ENCODE measurements at regions not wholly inside any gene's neighbourhood (a gene's known extent, or its start where the extent isn't known, plus 50 kb on each side); places are given as distances from the start of the nearest gene placed in this dataset.
"Not testable (repeated sequence)": the region's sequence is repeated elsewhere in the genome, so short reads cannot be mapped to it uniquely, and the experiment has no call there.

DNA sequence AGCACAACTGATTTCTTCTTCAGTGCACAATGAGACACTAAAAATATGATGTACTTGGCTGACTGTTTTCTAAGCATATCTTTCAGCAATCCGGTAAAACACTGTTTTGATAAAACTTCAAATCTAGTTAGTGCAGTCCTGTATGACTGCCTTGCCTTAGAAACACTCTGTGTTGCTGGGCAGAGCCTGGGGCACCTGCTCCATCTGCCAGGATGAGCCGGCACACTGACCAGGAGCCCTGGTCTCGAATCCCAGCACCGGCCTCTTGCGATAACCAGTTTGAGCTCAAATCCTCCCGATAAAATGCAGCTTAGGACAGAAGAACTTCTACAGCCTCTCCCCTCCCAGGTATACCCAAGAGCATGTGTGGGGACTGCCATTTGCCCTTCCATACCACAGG lies 199.5 kb downstream of the SIPA1L2 start:
- Mint-ChIP-seq H3K27ac (no peak overlapping the region), H3K27me3 (no peaks in the 10 kb centered on the region), H3K9me3 (no peaks in the 10 kb centered on the region), H3K4me3 (no peak overlapping the region), H3K36me3 (ENCODE audit: low read depth) (peaks cover 93% of the 10 kb centered on the region), H3K4me1 (ENCODE audit: low read depth) (no peaks in the 10 kb centered on the region)
- intact Hi-C loops (cut with micrococcal nuclease) = no loop called here

DNA sequence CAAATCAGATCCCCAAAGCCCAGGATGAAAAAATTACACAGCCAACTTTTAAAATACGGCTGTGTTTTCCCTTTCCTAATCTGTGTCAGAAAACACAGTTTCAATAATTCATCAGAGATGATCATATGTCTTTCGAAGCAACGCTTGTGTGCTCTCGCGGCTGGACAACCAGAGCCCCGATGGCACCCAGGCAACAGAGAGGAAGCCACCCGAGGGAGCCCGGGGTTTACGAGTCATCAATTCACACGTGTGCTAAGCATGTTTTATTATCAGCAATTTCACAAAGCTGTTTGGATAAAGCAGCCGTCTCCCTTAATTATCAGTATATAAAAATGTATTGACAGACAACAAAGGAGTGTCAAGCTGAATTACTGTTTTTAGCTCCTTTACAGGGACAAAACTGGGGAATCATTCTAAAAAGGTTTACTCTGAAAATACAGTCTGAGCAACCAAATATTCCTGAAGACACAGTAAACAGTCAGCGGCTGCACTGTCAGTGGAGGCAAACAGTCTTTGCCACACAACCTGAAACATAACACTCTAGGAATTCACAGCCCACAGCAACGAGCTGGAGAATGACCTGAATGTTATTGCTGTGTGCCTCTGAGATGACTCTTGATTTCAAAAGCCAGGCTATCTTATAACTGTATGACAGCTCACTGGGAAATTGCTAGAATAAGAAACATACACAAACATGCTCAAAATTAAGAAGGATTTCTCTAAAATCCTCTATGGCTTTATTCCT lies 201.0 kb downstream of the SIPA1L2 start:
- intact Hi-C loops (cut with micrococcal nuclease) = no loop called here
- H3K9me3 Mint-ChIP-seq = no peaks in the 10 kb centered on the region

DNA sequence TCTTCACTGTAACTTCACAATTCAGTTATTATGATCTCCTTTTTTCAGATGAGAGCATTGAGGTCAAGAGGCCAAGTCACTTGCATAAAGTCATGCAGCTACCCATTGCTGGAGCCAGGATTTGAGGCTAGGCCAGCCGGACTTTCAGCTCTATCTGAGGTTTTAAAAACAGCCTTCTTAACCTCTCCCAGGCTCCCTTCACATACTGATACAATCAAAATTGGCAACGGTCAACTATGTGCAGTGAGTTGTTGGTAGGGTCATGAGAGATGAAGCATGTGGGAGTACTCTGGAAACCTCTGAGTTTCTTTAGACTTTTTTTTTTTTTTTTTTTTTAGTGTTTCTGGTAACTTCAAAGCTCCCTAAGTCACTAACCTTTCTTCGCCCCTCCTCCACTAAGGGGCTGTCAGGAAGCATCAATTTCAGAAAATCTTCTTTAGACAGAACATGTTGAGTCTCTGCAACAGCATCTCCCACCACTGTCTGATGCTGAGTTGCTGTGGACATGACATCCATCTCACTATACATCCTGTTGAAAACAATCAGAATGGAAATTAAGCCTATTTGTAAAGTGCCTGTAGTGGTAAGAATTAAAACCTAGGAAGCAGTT lies 201.8 kb downstream of the SIPA1L2 start:
- Mint-ChIP-seq H3K9me3 (no peaks in the 10 kb centered on the region), H3K27me3 (no peaks in the 10 kb centered on the region), H3K4me1 (ENCODE audit: low read depth) (peaks cover 6% of the 10 kb centered on the region), H3K27ac (no peak overlapping the region), H3K36me3 (ENCODE audit: low read depth) (peaks cover 98% of the 10 kb centered on the region), H3K4me3 (no peak overlapping the region)
- intact Hi-C loops (cut with micrococcal nuclease) = no loop called here

More for the DNA sequence above, 201.0 kb downstream of the SIPA1L2 start:
- Mint-ChIP-seq H3K4me1 (ENCODE audit: low read depth) (peaks cover under 1% of the 10 kb centered on the region), H3K27ac (no peak overlapping the region), H3K36me3 (ENCODE audit: low read depth) (peaks cover 93% of the 10 kb centered on the region), H3K4me3 (no peak overlapping the region), H3K27me3 (no peaks in the 10 kb centered on the region)

DNA sequence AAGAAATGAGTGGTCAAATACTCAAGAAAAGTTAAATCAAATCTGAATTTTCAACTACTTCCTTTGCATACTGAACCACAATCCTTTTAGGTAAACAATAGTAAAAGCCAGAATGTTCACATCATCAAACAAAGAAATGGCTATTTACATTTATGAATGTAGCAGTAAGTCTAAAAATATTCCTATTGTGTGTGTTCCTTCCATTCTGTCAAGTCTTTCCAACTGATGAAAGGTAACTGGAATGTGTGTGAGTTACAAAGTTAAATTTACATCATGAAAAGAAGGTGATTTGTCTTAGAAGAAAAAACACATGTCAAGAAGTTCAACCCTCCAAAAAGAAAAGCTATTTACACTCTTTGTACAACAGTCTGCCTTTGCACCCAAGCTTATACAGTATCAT lies 203.1 kb downstream of the SIPA1L2 start:
- no peaks in the 10 kb centered on the region for H3K27me3 Mint-ChIP-seq
- no peak overlapping the region for H3K27ac Mint-ChIP-seq
- H3K4me3 Mint-ChIP-seq = no peak overlapping the region
- intact Hi-C loops (cut with micrococcal nuclease) = no loop called here
- peaks cover 6% of the 10 kb centered on the region for H3K4me1 Mint-ChIP-seq (ENCODE audit: low read depth)
- no peaks in the 10 kb centered on the region for H3K9me3 Mint-ChIP-seq
- H3K36me3 Mint-ChIP-seq (ENCODE audit: low read depth) = peaks cover 98% of the 10 kb centered on the region

DNA sequence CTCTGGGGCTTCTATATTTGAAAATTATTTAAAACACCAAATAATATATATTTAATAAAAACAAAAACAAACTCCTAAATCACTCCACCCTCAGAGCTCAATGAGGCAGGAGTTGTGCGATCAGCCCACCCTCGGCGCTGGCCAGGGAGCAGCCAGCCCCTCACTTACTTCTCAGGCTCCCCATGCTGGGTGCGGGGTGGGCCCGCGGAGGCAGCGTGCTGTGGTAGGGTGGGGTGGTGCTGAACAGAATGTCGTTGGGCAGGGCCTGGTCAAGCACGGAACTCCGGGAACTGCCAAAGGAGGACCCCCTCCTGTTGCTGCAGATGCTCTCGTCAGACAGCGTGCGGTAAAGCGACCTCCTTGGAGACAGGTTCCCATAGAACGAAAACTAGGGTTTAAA lies 204.5 kb downstream of the SIPA1L2 start:
- H3K4me1 Mint-ChIP-seq (ENCODE audit: low read depth) = peaks cover 6% of the 10 kb centered on the region
- H3K4me3 Mint-ChIP-seq = no peak overlapping the region
- no peak overlapping the region for H3K27ac Mint-ChIP-seq
- intact Hi-C loops (cut with micrococcal nuclease) = no loop called here
- H3K36me3 Mint-ChIP-seq (ENCODE audit: low read depth) = peaks cover 98% of the 10 kb centered on the region
- no peaks in the 10 kb centered on the region for H3K9me3 Mint-ChIP-seq
- no peaks in the 10 kb centered on the region for H3K27me3 Mint-ChIP-seq

DNA sequence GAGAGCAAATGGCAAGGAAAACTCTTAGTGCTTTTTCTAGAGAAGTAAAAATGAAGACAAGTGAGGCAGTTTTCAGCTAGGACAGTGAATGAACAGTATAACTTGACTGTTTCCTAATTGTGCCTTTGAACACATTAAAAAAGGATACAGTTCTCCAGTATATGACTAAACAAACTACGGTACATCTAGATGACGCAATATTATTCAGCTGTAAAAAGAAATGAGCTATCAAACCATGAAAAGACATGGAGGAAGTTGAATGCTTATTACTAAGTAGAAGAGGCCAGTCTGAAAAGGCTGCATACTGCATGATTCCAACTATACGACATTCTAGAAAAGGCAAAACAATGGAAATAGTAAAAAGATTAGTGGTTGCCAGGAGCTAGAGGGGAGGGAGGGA lies 206.3 kb downstream of the SIPA1L2 start:
- H3K27me3 Mint-ChIP-seq = no peaks in the 10 kb centered on the region
- H3K36me3 Mint-ChIP-seq (ENCODE audit: low read depth) = peaks cover 100% of the 10 kb centered on the region
- no peak overlapping the region for H3K4me3 Mint-ChIP-seq
- intact Hi-C loops (cut with micrococcal nuclease) = no loop called here
- no peak overlapping the region for H3K27ac Mint-ChIP-seq
- H3K4me1 Mint-ChIP-seq (ENCODE audit: low read depth) = peaks cover 6% of the 10 kb centered on the region
- H3K9me3 Mint-ChIP-seq = no peaks in the 10 kb centered on the region

DNA sequence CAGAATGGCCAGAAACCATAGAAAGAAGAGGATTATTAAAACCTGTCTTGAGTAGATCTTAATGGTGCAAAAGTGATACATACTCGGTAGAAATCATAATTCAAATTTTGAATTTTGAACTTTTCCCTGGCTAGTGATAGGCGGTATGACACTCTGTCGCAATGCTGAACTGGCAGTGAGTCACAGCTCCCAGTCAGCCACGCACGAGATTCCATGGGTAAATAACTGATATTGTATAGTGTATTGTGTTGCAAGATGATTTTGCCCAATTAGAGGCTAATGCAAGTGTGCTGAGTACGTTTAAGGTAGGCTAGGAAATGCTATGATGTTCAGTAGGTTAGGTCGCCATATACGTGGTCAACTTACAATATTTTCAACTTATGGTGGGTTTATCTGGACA lies 207.0 kb downstream of the SIPA1L2 start:
- no peak overlapping the region for H3K4me3 Mint-ChIP-seq
- peaks cover 100% of the 10 kb centered on the region for H3K36me3 Mint-ChIP-seq (ENCODE audit: low read depth)
- no peaks in the 10 kb centered on the region for H3K9me3 Mint-ChIP-seq
- H3K4me1 Mint-ChIP-seq (ENCODE audit: low read depth) = peaks cover 6% of the 10 kb centered on the region
- no peaks in the 10 kb centered on the region for H3K27me3 Mint-ChIP-seq
- intact Hi-C loops (cut with micrococcal nuclease) = no loop called here
- no peak overlapping the region for H3K27ac Mint-ChIP-seq

DNA sequence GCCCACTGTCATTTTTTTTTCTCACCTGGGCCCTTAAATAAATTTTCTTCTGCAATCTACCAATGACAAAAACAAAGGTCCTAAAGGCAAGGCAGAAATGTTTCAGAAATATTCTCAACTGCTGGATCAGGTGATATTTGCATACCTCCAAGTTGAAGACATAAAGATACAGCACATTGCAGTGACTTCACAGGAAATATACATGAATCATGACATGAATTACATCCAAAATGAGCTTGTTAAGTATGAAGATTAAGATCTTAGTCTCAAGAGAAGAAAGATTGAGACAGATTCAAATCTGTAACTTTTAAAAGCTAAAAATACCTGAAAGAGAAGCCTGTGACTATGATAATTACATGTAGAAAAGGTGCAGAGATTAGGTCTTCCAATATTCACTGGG lies 207.8 kb downstream of the SIPA1L2 start:
- no peaks in the 10 kb centered on the region for H3K27me3 Mint-ChIP-seq
- peaks cover 100% of the 10 kb centered on the region for H3K36me3 Mint-ChIP-seq (ENCODE audit: low read depth)
- no peak overlapping the region for H3K4me3 Mint-ChIP-seq
- H3K4me1 Mint-ChIP-seq (ENCODE audit: low read depth) = peaks cover 6% of the 10 kb centered on the region
- intact Hi-C loops (cut with micrococcal nuclease) = no loop called here
- no peak overlapping the region for H3K27ac Mint-ChIP-seq
- no peaks in the 10 kb centered on the region for H3K9me3 Mint-ChIP-seq

DNA sequence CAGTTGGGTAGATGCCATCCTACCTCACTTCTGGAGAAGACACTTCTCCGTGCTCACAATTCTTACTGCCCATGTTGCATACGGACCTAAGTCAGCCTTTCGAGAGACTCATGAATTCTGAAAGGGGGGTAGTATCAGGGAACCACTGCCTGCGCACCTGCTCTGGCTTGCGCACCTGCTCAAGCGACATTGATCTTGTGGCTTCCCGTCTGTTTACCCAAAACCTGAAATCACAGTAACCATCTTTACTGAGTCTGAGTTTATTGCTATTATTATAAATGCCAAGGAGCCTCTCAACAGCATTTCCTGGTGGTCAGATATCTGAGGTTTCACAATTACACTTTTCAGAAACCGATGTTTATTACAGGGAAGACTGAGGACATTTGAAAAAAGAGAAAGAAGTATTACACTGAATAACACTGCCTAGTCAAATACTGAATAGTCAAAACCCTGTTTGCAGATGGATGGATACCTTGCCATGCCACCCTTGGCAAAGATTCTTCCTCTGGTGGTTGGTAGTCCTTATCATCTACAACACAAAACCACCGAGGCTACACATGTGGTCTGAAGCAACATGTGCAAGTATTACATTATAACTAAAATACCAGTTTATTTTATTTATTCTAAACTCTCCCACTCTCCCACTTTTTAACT lies 208.7 kb downstream of the SIPA1L2 start:
- intact Hi-C loops (cut with micrococcal nuclease) = no loop called here
- peaks cover 6% of the 10 kb centered on the region for H3K4me1 Mint-ChIP-seq (ENCODE audit: low read depth)
- H3K4me3 Mint-ChIP-seq = no peak overlapping the region
- H3K27ac Mint-ChIP-seq = no peak overlapping the region
- peaks cover 96% of the 10 kb centered on the region for H3K36me3 Mint-ChIP-seq (ENCODE audit: low read depth)
- H3K9me3 Mint-ChIP-seq = no peaks in the 10 kb centered on the region
- no peaks in the 10 kb centered on the region for H3K27me3 Mint-ChIP-seq

DNA sequence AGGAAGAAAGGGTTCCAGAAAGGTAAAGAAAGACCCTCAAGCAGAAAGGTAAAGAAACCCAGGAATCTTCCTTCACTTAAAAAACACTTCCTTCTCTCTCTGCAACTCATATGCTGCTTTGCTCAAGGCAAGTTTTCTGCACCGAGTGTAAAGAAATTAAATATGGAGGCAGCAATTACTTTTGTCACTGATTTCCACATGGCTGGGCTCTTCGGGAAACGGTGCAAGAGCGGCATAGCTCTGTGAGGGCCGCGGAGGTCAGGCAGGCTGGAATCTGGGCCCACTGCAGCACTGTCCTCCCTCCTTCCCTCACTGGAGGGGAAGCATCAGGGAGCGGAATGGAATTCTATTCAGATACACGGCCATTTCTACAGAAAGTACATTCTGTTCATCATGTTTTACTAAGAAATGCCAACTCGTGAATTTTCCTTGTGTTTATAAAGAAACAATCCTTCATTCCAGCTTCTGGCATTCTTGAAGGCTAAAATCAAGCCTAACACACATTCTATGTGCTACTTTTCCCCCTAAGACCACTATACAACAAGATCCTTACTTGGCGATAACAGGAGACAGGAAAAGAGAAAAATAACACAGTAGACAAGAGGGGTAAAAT lies 212.2 kb downstream of the SIPA1L2 start:
- intact Hi-C loops (cut with micrococcal nuclease) = no loop called here
- H3K4me1 Mint-ChIP-seq (ENCODE audit: low read depth) = no peaks in the 10 kb centered on the region
- no peaks in the 10 kb centered on the region for H3K9me3 Mint-ChIP-seq
- peaks cover 96% of the 10 kb centered on the region for H3K36me3 Mint-ChIP-seq (ENCODE audit: low read depth)
- H3K27me3 Mint-ChIP-seq = no peaks in the 10 kb centered on the region
- H3K4me3 Mint-ChIP-seq = no peak overlapping the region
- H3K27ac Mint-ChIP-seq = no peak overlapping the region

DNA sequence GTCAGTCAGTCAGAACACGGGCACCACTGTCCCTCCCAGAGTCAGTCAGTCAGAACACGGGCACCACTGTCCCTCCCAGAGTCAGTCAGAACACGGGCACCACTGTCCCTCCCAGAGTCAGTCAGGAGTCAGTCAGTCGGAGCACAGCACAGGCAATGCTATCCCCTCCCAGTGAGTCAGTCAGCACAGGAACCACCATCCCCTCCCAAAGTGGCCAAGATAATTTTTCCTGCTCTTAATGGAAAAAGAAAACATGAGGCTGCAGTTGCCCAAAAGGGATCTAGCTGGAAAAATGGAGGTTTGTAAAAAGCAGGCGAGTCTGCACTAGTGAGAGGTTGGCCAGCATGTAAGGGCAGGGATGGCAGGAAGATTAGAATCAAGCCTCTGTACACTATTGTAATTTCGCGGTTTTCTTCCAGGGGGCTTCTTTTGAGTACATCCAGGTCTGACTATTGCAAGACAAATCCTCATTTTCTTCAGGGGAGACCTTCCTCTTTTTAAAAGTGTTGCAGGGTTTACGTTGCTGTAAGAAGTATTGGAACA lies 213.8 kb downstream of the SIPA1L2 start:
- H3K27me3 Mint-ChIP-seq = no peaks in the 10 kb centered on the region
- intact Hi-C loops (cut with micrococcal nuclease) = no loop called here
- no peak overlapping the region for H3K27ac Mint-ChIP-seq
- peaks cover 93% of the 10 kb centered on the region for H3K36me3 Mint-ChIP-seq (ENCODE audit: low read depth)
- no peaks in the 10 kb centered on the region for H3K4me1 Mint-ChIP-seq (ENCODE audit: low read depth)
- H3K9me3 Mint-ChIP-seq = no peaks in the 10 kb centered on the region
- H3K4me3 Mint-ChIP-seq = no peak overlapping the region

DNA sequence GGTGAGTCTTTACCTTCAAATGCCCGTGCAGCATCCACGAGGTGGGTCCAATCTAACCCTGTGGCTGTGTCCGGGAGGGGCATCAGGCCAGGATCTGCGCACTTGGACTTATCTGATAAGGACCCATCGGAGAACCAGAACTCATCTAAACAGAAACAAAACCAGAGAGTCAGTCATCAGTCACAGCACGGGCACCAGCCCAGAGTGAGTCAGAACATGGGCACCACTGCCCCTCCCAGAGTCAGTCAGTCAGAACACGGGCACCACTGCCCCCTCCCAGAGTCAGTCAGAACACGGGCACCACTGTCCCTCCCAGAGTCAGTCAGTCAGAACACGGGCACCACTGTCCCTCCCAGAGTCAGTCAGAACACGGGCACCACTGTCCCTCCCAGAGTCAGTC lies 214.5 kb downstream of the SIPA1L2 start:
- H3K27ac Mint-ChIP-seq; H3K9me3 Mint-ChIP-seq; intact Hi-C loops (cut with micrococcal nuclease); H3K27me3 Mint-ChIP-seq; H3K4me1 Mint-ChIP-seq (ENCODE audit: low read depth); H3K4me3 Mint-ChIP-seq: not testable (repeated sequence)
- peaks cover 93% of the 10 kb centered on the region for H3K36me3 Mint-ChIP-seq (ENCODE audit: low read depth)

DNA sequence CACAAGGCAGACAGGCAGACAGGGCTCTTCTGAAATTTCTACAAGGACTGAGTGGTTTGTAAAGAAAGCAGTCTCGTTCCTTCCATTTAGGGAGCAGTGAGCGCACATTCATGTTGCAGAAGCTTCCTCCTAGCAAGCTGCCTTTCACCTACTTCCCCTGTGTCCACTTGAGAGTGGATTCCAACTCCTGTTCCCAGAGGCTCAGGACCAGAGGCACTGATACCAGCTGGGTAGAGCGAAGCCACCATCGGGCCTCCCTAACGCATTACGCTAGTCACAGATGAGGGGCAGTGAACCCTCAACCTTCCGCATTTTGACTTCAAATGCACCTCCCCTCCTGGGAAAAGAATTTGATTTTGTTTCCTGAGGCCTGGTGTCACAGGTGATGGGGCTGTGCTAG lies 215.8 kb downstream of the SIPA1L2 start:
- Mint-ChIP-seq H3K9me3 (peaks cover 9% of the 10 kb centered on the region), H3K27me3 (no peaks in the 10 kb centered on the region), H3K36me3 (ENCODE audit: low read depth) (peaks cover 88% of the 10 kb centered on the region), H3K4me3 (no peak overlapping the region), H3K27ac (no peak overlapping the region), H3K4me1 (ENCODE audit: low read depth) (no peaks in the 10 kb centered on the region)
- intact Hi-C loops (cut with micrococcal nuclease) = no loop called here

DNA sequence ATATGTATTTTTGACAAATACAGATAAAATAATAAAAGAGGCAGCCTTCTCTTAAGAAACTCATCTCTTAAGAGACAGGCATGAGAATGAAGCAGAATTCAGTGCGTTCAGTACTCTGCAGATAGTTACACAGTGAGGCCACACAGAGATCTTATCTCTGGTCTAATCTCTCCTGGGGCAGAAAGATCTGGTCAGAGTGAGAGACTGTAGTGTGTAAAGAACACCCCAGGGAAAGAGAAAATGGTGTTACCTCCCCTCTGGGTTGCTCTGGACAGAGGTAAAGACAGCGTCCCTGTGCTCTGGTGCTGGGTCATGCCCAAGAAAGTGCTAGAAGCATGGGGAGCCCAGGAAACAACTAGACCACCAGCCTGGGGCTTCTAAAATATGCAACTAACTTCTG lies 216.3 kb downstream of the SIPA1L2 start:
- Mint-ChIP-seq H3K27me3 (no peaks in the 10 kb centered on the region), H3K9me3 (peaks cover 10% of the 10 kb centered on the region), H3K4me1 (ENCODE audit: low read depth) (no peaks in the 10 kb centered on the region), H3K36me3 (ENCODE audit: low read depth) (peaks cover 88% of the 10 kb centered on the region), H3K27ac (no peak overlapping the region), H3K4me3 (no peak overlapping the region)
- intact Hi-C loops (cut with micrococcal nuclease) = no loop called here
